ENCODE measurements at regions not wholly inside any gene's neighbourhood (a gene's known extent, or its start where the extent isn't known, plus 50 kb on each side); places are given as distances from the start of the nearest gene placed in this dataset.
A peak's percentile ranks its signal among the peaks of the same experiment; 100 is the strongest.

DNA sequence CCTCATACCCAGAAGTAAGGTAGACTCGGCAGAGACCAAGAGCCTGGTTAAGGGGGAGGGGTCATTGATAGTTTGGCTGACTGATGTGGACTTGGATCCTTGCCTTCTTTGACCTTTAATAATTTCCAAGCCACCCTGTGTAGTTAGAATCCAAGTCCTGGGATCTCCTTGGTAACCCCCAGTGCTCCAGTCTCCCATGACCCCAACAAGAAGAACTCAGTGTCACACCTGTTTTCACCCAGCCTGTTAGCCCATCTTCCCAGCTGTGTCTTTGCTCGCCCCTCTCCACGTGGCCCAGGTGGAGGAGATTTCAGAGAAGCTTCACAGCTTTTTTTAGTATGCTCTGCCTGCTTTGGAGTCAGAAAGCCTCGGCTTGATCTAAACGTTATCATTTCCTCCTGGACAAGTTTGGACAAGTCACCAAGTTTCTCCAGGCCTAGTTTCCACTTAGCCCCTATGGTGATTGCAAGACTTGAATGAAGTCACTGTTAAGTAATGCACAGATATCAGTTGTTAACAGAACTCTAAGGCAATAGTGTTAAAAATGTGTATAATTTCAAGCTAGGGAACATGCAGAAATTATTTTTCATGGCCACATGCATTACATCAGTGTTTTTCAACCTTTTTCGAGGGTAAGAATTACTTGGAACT, 170.0 kb downstream of the TMEM38B start:
- no peak for DNase-seq

- DNase-seq: no peak
Observed at GRCh38 chr9:105865285-105865684, 170.9 kb downstream of the TMEM38B start.

DNA sequence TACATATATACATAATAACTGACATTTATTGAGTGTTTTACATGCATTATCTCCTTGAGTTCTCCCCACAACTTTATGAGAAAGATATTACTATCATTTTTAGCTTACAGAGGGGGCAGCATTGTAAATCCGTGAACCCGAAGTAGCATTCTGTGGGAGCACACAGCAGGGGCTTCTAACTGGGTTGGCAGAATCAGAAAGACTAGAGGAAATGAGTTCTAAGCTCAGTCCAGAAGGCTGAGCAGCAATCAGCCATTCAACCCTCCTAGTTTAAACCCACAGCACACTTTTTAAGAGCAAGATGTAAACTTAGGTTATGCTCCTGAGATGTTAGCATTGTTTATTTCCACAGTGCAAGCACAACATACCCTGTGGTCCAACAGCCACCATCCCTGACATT, 177.2 kb downstream of the TMEM38B start:
- DNase-seq: no peak

- DNase-seq: no peak
Observed at GRCh38 chr9:105873801-105874200, 179.5 kb downstream of the TMEM38B start.

- no peak for DNase-seq
Observed at GRCh38 chr9:105877721-105878120, 183.4 kb downstream of the TMEM38B start.

DNA sequence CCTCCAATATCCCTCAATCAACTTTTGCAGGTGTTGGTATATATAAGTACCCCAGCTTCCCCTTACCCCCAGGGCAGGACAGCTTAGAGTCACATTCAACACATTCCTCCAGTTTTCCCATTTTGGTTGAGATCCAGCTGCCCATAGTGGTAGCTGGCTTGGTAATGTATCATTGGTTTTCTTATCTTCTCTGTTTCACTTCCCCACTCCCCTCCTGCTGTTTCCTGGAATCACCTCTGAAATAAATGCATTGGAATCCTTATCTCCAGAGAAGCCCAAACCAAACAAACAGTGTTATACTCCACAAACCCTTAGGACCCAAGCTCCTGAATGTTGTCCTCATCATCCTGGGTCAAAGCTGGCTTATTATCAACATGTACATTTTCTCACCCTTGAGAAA, 184.8 kb downstream of the TMEM38B start:
- DNase-seq: no peak

DNA sequence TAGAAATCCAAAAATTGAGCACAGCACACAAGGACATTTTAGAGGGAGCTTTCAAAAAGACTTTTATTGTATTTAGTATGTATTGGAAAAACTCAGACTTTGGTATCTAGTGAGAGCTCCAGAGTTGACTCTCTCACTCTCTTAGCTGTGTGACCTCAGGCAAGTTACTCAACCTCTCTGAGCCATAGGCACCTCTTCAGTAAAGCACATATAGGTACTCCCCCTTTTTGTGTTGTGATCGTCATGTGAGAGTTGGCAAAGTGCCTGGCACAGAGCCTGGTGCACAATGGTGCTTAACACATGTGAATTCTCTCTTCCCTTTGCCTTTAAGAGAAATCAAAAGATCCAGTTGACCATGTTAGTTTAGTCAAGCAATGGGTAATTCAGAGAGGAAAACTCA, 186.2 kb downstream of the TMEM38B start:
- DNase-seq: no peak

DNA sequence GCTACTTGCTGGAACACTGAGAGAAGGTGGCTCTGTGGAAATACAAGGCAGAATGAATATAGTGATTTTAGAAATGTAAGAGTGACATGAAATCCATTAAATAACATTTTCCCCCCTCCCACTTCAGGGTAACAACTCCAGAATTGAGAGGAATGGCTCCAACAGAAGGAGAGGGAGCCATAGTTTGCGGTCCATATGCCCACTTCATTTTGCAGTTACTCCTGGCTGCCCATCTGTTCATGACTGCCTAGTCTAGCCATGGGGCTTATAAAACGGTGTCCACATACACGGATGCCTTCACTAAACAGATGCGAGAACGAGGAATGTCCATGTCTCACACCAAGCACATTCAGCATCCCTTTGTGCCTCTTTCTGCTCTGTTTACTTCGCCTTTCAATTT, 186.7 kb downstream of the TMEM38B start:
- DNase-seq: no peak

DNA sequence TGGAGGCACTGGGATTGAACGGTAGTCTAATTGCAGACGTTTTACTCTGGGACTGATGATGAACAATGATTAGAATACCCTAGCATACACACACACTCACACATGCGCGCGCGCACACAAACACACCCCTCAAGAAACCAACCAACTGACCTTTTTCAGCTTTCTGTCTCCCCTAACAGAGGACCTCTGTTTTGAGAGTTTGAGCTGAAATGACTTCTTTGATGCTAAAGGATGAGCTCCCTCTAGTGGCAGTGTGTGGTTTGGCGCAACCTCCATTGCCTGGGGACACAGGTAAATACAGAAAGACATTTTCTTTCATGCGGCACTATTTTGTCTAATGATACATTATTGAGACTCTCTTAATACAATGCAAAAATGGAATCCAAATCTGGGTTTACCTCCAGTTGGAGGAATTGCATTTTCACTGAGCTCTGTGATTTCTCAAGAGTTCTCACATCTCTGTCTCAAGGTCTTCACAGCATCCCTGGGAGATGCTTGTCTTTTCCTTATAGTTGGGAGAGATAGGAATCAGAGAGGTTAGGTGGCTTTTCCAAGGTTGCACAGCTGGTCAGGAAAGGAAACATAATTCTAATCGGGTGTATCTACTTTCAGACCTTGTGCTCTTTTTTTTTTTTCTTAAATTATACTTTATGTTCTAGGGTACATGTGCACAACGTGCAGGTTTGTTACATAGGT, 187.5 kb downstream of the TMEM38B start:
- DNase-seq: peak; percentile 60

DNA sequence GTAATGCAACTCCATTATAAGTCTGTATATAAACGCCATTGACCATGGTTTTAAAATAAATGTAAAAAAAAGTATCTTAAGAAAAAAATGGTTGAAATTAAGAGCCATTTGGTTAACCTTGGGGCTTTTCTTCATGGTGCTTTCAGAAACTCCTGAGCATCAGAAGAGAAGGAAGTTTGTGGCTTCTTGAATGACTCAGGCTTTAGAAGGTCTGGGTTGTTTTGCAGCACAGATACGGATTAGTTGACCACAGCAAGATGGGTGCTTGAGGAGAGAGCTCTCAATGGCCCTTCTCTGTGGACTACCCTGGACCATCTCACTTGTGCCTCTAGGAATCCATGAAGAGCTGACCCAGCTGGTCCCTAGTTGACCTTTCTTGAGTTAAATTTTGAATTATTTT, 189.5 kb downstream of the TMEM38B start:
- DNase-seq: no peak

DNA sequence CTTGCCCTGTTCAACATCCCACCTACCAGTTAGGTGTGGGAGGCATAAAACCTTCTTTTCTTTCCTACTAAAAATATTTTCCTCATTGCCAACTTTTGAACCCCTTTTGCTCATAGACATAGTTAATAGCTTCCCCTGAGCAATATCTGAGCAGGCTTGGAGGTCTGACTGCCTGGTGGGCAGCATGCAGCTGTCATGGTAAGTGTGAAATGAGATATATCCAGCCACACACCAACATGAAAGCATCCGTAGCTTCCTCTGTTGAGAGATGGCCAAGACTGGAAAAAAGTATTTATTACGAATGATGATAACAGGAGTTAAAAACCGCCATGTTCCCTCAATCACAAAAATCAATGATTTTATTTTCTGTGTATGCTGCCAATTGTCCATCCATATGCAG, 190.1 kb downstream of the TMEM38B start:
- DNase-seq: no peak

- no peak for DNase-seq
Observed at GRCh38 chr9:105886136-105886535, 191.8 kb downstream of the TMEM38B start.

DNA sequence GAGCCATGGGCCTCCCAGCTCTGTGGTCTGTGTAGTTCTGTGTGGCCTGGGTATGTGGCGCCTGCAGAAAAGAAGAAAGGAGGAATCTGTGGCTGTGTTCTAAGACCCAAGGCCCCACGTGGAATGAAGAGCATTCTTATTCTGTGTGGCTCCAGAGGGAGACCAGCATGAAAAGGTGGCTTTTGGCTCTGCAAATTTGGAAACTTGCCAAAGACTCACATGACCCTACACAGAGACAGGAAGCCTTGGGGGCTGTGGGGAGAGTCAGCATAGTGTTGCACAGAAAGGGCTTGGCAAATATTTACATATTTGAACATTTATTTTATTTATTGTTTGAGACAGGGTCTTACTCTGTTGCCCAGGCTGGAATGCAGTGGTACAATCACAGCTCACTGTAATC, 193.3 kb downstream of the TMEM38B start:
- no peak for DNase-seq

DNA sequence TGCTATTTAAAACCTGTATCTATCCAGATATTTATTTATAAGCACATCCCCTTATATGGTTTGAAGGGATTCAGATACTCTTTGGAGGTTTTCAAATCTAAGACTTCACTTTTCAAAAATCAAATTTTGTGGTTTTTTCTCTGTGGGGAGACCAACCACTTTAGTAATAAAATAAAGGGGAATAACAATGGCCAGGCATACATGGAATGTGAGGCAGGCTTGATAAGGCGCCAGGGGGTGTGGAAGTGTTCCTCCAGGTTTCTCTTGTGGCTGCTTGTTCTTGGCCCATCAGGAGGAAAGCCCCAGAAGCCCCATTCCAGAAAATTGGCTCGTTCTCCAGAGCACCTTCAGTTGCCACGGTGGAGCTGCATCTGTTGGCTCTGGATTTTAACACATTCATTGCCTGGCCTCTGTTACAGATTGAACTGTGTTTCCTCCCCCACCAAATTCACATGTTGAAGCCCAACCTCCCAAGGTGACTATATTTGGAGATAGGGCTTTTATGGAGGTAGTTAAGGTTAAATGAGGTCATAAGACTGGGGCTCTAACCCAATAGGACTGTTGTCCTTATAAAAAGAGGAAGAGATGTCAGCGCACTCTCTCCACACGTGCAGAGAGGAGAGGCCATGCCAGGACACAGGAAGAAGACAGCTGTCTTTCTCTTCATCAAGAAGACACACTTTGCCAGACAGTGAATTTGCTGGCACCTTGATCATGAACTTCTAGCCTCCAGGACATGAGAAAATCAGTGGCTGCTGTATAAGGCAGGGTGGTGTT, 195.9 kb downstream of the TMEM38B start:
- no peak for DNase-seq

- DNase-seq: no peak
Observed at GRCh38 chr9:105900123-105900522, 205.8 kb downstream of the TMEM38B start.

- DNase-seq: no peak
Observed at GRCh38 chr9:105901514-105902109, 207.3 kb downstream of the TMEM38B start.

DNA sequence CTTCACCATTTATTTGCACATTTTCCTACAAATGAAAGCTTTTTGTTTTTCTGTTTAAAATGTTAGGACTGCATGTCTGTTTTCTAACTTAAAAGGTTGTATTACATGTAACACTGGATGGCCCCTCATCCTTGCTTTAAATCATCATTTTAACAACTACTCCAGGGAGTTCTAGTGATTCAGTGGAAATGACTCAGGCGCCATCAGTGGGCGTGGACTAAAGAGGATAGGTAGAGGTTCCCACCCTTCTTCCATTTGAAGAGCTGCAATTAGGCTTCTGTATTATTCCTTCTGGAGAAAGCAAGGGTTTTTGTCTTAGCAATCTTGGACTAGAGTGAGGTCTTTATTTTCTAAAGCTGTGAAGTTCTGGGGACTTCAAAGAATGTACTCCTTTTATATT, 213.7 kb downstream of the TMEM38B start:
- DNase-seq: no peak

DNA sequence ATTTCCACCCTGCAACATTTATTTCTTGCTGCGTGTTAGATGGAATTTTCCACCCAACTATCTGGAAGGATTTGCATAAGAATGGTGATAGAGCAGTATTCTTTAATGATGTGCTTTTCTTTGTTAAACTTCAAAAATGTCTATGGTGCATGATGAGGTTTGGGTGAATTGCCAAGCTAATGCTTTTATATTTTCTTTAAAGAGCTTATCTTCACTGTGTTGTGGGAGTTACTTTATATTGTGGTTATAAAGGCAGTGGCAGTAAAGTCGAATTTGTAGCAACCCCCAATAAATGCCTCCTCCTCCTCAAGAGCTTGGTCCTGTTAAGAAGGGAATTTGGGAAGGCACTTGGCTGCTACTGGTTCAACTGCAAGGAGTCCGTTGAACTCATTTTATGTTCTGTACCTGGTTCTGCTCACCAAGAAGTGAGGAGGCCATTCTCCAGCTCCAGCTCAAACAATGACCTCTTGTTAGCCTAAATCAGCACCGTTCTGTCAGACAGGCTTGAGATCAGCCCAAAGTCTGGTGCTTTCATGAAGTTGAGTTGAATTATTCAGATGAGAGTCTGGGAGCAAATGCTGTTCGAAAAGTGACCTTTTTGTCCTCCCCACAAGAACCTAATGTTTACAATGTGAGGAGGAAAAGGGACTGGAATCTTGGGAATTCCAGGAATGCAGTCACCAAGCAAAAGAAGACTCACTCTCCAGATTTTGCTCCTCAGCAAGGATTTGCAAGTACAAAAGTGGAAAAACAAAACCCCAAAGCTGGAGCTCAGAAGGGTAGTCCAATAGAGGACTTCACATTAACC, 217.0 kb downstream of the TMEM38B start:
- DNase-seq: no peak

- DNase-seq: no peak
Observed at GRCh38 chr9:105912157-105912862, 218.0 kb downstream of the TMEM38B start.

GRCh38 chr9:105912863-105913516, 218.6 kb downstream of the TMEM38B start:
- DNase-seq: no peak

- DNase-seq: no peak
Observed at GRCh38 chr9:105921057-105921726, 226.9 kb downstream of the TMEM38B start.

Data from stimulated activated CD4-positive, alpha-beta T cell treated with anti-CD3 and anti-CD28 coated beads, Interleukin-12 subunit alpha, Interleukin-12 subunit beta, amount 100 ng/mL, for 4 hours (primary cell).